ENCODE measurements at regions not wholly inside any gene's neighbourhood (a gene's known extent, or its start where the extent isn't known, plus 50 kb on each side); places are given as distances from the start of the nearest gene placed in this dataset.

GRCh38 chr6:40074306-40075055, 140.2 kb upstream of the MOCS1 start:
- no peak for DNase-seq (ENCODE audit: low read depth)

- DNase-seq (ENCODE audit: low read depth): no peak
Observed at GRCh38 chr6:40066372-40066771, 132.1 kb upstream of the MOCS1 start.

- DNase-seq (ENCODE audit: low read depth): no peak
Observed at GRCh38 chr6:40056865-40057264, 122.6 kb upstream of the MOCS1 start.

- no peak for DNase-seq (ENCODE audit: low read depth)
Observed at GRCh38 chr6:40054602-40055001, 120.3 kb upstream of the MOCS1 start.

GRCh38 chr6:40054186-40054585, 119.9 kb upstream of the MOCS1 start:
- no peak for DNase-seq (ENCODE audit: low read depth)

- DNase-seq (ENCODE audit: low read depth): no peak
Observed at GRCh38 chr6:40049128-40049527, 114.9 kb upstream of the MOCS1 start.

- no peak for DNase-seq (ENCODE audit: low read depth)
Observed at GRCh38 chr6:40044196-40044595, 109.9 kb upstream of the MOCS1 start.

- DNase-seq (ENCODE audit: low read depth): no peak
Observed at GRCh38 chr6:40042232-40042631, 108.0 kb upstream of the MOCS1 start.

- no peak for DNase-seq (ENCODE audit: low read depth)
Observed at GRCh38 chr6:40039042-40039441, 104.8 kb upstream of the MOCS1 start.

GRCh38 chr6:40038626-40039025, 104.4 kb upstream of the MOCS1 start:
- no peak for DNase-seq (ENCODE audit: low read depth)

GRCh38 chr6:40037271-40037670, 103.0 kb upstream of the MOCS1 start:
- no peak for DNase-seq (ENCODE audit: low read depth)

- no peak for DNase-seq (ENCODE audit: low read depth)
Observed at GRCh38 chr6:40036186-40036585, 101.9 kb upstream of the MOCS1 start.

GRCh38 chr6:40028449-40028848, 94.2 kb upstream of the MOCS1 start:
- DNase-seq (ENCODE audit: low read depth): no peak

- no peak for DNase-seq (ENCODE audit: low read depth)
Observed at GRCh38 chr6:40022867-40023266, 88.6 kb upstream of the MOCS1 start.

- DNase-seq (ENCODE audit: low read depth): no peak
Observed at GRCh38 chr6:40020166-40020565, 85.9 kb upstream of the MOCS1 start.

GRCh38 chr6:40015530-40015929, 81.3 kb upstream of the MOCS1 start:
- no peak for DNase-seq (ENCODE audit: low read depth)

GRCh38 chr6:40011844-40012243, 77.6 kb upstream of the MOCS1 start:
- DNase-seq (ENCODE audit: low read depth): no peak

- no peak for DNase-seq (ENCODE audit: low read depth)
Observed at GRCh38 chr6:40000964-40001515, 66.8 kb upstream of the MOCS1 start.

- no peak for DNase-seq (ENCODE audit: low read depth)
Observed at GRCh38 chr6:39999006-39999867, 65.0 kb upstream of the MOCS1 start.

GRCh38 chr6:39998126-39998525, 63.9 kb upstream of the MOCS1 start:
- no peak for DNase-seq (ENCODE audit: low read depth)

- DNase-seq (ENCODE audit: low read depth): no peak
Observed at GRCh38 chr6:39997101-39997635, 62.9 kb upstream of the MOCS1 start.

GRCh38 chr6:39995633-39996032, 61.4 kb upstream of the MOCS1 start:
- DNase-seq (ENCODE audit: low read depth): no peak

Measured in HS-5 (cell line).